MCF 10A (cell line): ENCODE measurements at regions not wholly inside any gene's neighbourhood (a gene's known extent, or its start where the extent isn't known, plus 50 kb on each side); places are given as distances from the start of the nearest gene placed in this dataset.

ENCODE experiments used
- BruUV-seq: library from RNA; stranded (reverse); fragments of 400-500 nt; replicated peaks from 2 replicates; lab custom pipeline; 2021; lab: Mats Ljungman, UMichigan
- CTCF ChIA-PET: fragments of 300-600 bp; sonication (Branson Sonifier 250); formaldehyde crosslinking; extraction: SDS; loops from one replicate; lab custom pipeline; 2021; ENCODE audit warnings: antibody characterized with exemption, inconsistent platforms; lab: Yijun Ruan, JAX
- POLR2A ChIA-PET: fragments of 300-600, 350-650 bp; sonication (Branson Sonifier 250); formaldehyde crosslinking; extraction: SDS; loops from one replicate; lab custom pipeline; 2020; ENCODE audit warnings: antibody characterized with exemption, inconsistent platforms; lab: Yijun Ruan, JAX
- DNase-seq: peaks from one replicate; pipeline ENCODE4 v3.0.0-alpha.2; 2018; ENCODE audit not compliant: unreplicated experiment
- H3K27ac Mint-ChIP-seq: one replicate; pipeline ENCODE4 v1.8.0; 2022; ENCODE audit warnings: mild to moderate bottlenecking, low read depth, mixed read lengths; ENCODE audit not compliant: unreplicated experiment
- H3K27me3 Mint-ChIP-seq: one replicate; pipeline ENCODE4 v1.8.0; 2022; ENCODE audit warnings: mixed read lengths; ENCODE audit not compliant: insufficient read depth, unreplicated experiment
- H3K36me3 Mint-ChIP-seq: one replicate; pipeline ENCODE4 v1.8.0; 2022; ENCODE audit warnings: mild to moderate bottlenecking, moderate library complexity, mixed read lengths; ENCODE audit not compliant: insufficient read depth, unreplicated experiment
- H3K4me1 Mint-ChIP-seq: one replicate; pipeline ENCODE4 v1.8.0; 2022; ENCODE audit warnings: mixed read lengths; ENCODE audit not compliant: insufficient read depth, unreplicated experiment
- H3K4me3 Mint-ChIP-seq: one replicate; pipeline ENCODE4 v1.8.0; 2022; ENCODE audit warnings: mild to moderate bottlenecking, moderate library complexity, mixed read lengths; ENCODE audit not compliant: unreplicated experiment
- H3K9me3 Mint-ChIP-seq: one replicate; pipeline ENCODE4 v1.8.0; 2022; ENCODE audit warnings: mixed read lengths; ENCODE audit not compliant: unreplicated experiment
- CTCF ChIP-seq: fragments of 200-600 bp; IDR thresholded peaks from one replicate; pipeline ENCODE4 v1.8.0; 2022; ENCODE audit warnings: antibody characterized with exemption, mild to moderate bottlenecking; ENCODE audit not compliant: unreplicated experiment
- intact Hi-C: fragments of 100-400 bp; cut with micrococcal nuclease; formaldehyde crosslinking; loops from 2 replicates; pipeline ENCODE4 v1.14.1; 2022

- Mint-ChIP-seq H3K36me3 (no peaks in the 10 kb centered on the region), H3K27me3 (no peaks in the 10 kb centered on the region), H3K4me1 (no peaks in the 10 kb centered on the region), H3K27ac (no peak overlapping the region), H3K9me3 (no peaks in the 10 kb centered on the region), H3K4me3 (no peak overlapping the region)
- BruUV-seq = no TSS peak
- DNase-seq = no peak
- POLR2A ChIA-PET = no interaction called here
- CTCF ChIA-PET = interaction anchor here (0.6 kb wide), 1 partner anchor 810 kb away, joined by 3 read pairs; no protein-coding TSS in a partner anchor
- intact Hi-C loops = no loop called here
- no peak for TF ChIP-seq CTCF
Observed at GRCh38 chr5:32511776-32512374, 67.3 kb upstream of the ZFR start.

GRCh38 chr5:32510860-32511259 is 66.3 kb upstream of the ZFR start:
- BruUV-seq = no TSS peak

GRCh38 chr5:32508806-32509805 is 64.6 kb upstream of the ZFR start:
- no peak for TF ChIP-seq CTCF
- Mint-ChIP-seq H3K9me3 (no peaks in the 10 kb centered on the region), H3K27ac (no peak overlapping the region), H3K27me3 (no peaks in the 10 kb centered on the region), H3K4me3 (no peak overlapping the region), H3K4me1 (peaks cover 6% of the 10 kb centered on the region), H3K36me3 (no peaks in the 10 kb centered on the region)
- BruUV-seq = no TSS peak
- CTCF ChIA-PET = interaction anchor here (0.7 to 2.2 kb wide), 3 partner anchors 14 to 81 kb away, joined by 3 to 8 read pairs (median 7); no protein-coding TSS in a partner anchor
- POLR2A ChIA-PET = interaction anchor here (0.6 to 0.7 kb wide), 3 partner anchors 19 to 76 kb away, joined by 3 read pairs; no protein-coding TSS in a partner anchor
- intact Hi-C loops = no loop called here
- DNase-seq = peak; percentile 85

More at GRCh38 chr5:32510860-32511259, 66.3 kb upstream of the ZFR start:
- no peak overlapping the region for H3K27ac Mint-ChIP-seq
- ChIA-PET POLR2A (interaction anchor here (0.9 kb wide), 1 partner anchor 74 kb away, joined by 5 read pairs; the partner anchor contains the start of gene SUB1), CTCF (interaction anchor here (0.9 kb wide), 1 partner anchor 79 kb away, joined by 3 read pairs; no protein-coding TSS in a partner anchor)
- H3K4me3 Mint-ChIP-seq = no peak overlapping the region
- H3K4me1 Mint-ChIP-seq = peaks cover 1% of the 10 kb centered on the region
- no peak for TF ChIP-seq CTCF
- no peaks in the 10 kb centered on the region for H3K36me3 Mint-ChIP-seq
- H3K9me3 Mint-ChIP-seq = no peaks in the 10 kb centered on the region
- no peak for DNase-seq
- no peaks in the 10 kb centered on the region for H3K27me3 Mint-ChIP-seq
- intact Hi-C loops = no loop called here
